Activated CD8-positive, alpha-beta T cell treated with anti-CD3 and anti-CD28 coated beads for 36 hours (primary cell): ENCODE measurements at regions not wholly inside any gene's neighbourhood (a gene's known extent, or its start where the extent isn't known, plus 50 kb on each side); places are given as distances from the start of the nearest gene placed in this dataset.

ENCODE experiments used
- ATAC-seq: fragments of 200-7000 bp; cut with Tn5 transposase; one replicate; pipeline ENCODE4 v1.10.0; 2021; ENCODE audit warnings: mild to moderate bottlenecking, moderate library complexity
- CTCF ChIA-PET: fragments of 350-600 bp; sonication (Branson Sonifier 250); formaldehyde crosslinking; loops from one replicate; lab custom pipeline; 2021; ENCODE audit warnings: antibody characterized with exemption; lab: Charles Lee
- POLR2A ChIA-PET: fragments of 350-600 bp; sonication (Branson Sonifier 250); formaldehyde crosslinking; loops from one replicate; lab custom pipeline; 2021; ENCODE audit warnings: antibody characterized with exemption; lab: Charles Lee
- DNase-seq: peaks from one replicate; pipeline ENCODE4 v3.0.0-alpha.2; 2020
- H3K27ac Mint-ChIP-seq: one replicate; pipeline ENCODE4 v1.8.0; 2021; ENCODE audit warnings: mild to moderate bottlenecking, mixed read lengths
- H3K27me3 Mint-ChIP-seq: one replicate; pipeline ENCODE4 v1.8.0; 2021; ENCODE audit warnings: mixed read lengths
- H3K36me3 Mint-ChIP-seq: one replicate; pipeline ENCODE4 v1.8.0; 2021; ENCODE audit warnings: low read depth, mixed read lengths
- H3K4me1 Mint-ChIP-seq: one replicate; pipeline ENCODE4 v1.8.0; 2021; ENCODE audit warnings: low read depth, mixed read lengths
- H3K4me3 Mint-ChIP-seq: one replicate; pipeline ENCODE4 v1.8.0; 2021; ENCODE audit warnings: mild to moderate bottlenecking, moderate library complexity, mixed read lengths
- H3K9me3 Mint-ChIP-seq: one replicate; pipeline ENCODE4 v1.8.0; 2021; ENCODE audit warnings: mixed read lengths
- intact Hi-C: fragments of 100-400 bp; cut with micrococcal nuclease; formaldehyde crosslinking; loops from one replicate; pipeline ENCODE4 v1.10.0; 2022
- TF ChIP-seq, protein P1 (sequence below): fragments of 200-600 bp; IDR thresholded peaks from one replicate; pipeline ENCODE4 v1.8.0; 2022; ENCODE audit warnings: antibody characterized with exemption, mild to moderate bottlenecking

DNA sequence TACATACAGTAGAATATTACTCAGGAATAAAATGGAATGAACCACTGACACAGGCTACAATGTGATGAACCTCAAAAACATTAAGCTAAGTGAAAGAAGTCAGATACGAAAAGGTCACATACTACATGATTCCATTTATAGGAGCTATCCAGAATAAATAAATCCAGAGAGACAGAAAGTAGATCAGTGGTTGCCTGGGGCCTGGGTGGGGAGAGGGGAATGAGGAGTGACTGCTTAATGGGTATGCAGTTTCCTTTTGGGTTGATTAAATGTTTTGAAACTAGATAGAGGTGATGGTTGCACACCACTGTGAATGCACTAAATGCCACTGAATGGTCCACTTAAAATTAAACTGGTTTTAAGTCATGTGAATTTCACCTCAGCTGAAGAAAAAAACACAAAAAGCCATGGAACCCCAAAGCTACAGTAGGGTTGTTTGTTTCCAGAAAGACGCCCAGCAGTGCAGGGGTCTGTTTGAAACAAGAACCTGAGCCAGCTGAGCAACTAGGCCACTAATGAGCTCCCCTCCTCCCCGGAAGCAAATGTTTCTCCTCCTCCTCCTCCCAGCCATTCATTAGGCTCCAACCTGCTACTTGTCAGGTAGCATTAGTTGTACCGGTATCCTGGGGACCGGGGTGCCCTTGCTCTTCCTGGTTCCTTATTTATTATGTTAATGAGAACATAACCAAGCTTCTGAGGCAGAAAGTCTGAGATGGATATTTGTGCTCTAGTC lies 168.4 kb downstream of the EVX1 start:
- POLR2A ChIA-PET: no interaction called here
- Mint-ChIP-seq H3K4me1 (no peaks in the 10 kb centered on the region), H3K9me3 (no peaks in the 10 kb centered on the region), H3K27ac (no peak overlapping the region), H3K4me3 (no peak overlapping the region), H3K27me3 (peaks cover 12% of the 10 kb centered on the region), H3K36me3 (no peaks in the 10 kb centered on the region)
- DNase-seq (no peak), ATAC-seq (no peak)
- TF ChIP-seq, protein P1, sequence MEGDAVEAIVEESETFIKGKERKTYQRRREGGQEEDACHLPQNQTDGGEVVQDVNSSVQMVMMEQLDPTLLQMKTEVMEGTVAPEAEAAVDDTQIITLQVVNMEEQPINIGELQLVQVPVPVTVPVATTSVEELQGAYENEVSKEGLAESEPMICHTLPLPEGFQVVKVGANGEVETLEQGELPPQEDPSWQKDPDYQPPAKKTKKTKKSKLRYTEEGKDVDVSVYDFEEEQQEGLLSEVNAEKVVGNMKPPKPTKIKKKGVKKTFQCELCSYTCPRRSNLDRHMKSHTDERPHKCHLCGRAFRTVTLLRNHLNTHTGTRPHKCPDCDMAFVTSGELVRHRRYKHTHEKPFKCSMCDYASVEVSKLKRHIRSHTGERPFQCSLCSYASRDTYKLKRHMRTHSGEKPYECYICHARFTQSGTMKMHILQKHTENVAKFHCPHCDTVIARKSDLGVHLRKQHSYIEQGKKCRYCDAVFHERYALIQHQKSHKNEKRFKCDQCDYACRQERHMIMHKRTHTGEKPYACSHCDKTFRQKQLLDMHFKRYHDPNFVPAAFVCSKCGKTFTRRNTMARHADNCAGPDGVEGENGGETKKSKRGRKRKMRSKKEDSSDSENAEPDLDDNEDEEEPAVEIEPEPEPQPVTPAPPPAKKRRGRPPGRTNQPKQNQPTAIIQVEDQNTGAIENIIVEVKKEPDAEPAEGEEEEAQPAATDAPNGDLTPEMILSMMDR: no peak
- intact Hi-C loops: no loop called here
- CTCF ChIA-PET: no interaction called here

DNA sequence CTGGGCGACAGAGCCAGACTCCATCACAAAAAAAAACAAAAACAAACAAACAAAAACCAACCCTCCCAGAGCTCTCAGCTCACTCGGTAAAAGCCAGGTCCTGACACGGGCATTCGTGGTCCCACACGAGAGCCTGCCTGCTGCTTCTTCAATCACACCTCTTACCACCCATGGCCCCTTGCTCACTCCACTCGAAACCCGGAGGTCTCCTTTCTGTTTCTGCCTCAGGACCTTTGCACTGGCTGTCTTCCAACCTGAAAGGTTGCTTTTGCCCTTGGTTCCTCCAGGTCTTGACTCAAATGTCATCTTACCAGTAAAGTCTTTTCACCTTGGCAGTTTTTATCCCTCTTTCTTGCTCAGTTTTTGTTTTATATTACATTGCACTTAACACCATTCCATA lies 169.6 kb downstream of the EVX1 start:
- TF ChIP-seq, protein P1: no peak
- Mint-ChIP-seq H3K9me3 (no peaks in the 10 kb centered on the region), H3K4me1 (no peaks in the 10 kb centered on the region), H3K27me3 (peaks cover 14% of the 10 kb centered on the region), H3K36me3 (no peaks in the 10 kb centered on the region), H3K4me3 (no peak overlapping the region), H3K27ac (no peak overlapping the region)
- DNase-seq (no peak), ATAC-seq (no peak)
- CTCF ChIA-PET: no interaction called here
- POLR2A ChIA-PET: no interaction called here
- intact Hi-C loops: no loop called here

DNA sequence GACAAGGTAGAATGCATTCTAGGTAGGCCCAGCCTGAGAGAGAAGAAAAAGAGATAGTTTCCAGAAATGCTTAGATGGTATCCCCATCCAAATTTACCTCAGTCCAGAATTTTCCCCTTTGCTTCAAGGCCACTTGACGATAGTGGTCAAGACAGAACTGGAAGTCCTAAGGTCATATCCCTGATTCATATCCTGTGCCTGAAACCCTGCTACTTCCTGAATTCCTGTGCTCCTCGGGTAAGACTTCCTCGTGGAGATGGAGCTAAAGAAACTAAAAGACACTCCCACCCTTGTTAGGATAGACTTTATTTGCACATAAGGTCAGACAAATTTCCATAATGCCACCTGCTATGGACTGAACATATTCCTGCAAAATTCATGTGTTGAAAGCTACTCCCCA lies 175.9 kb downstream of the EVX1 start:
- no peaks in the 10 kb centered on the region for H3K4me1 Mint-ChIP-seq
- intact Hi-C loops: no loop called here
- DNase-seq (no peak), ATAC-seq (no peak)
- POLR2A ChIA-PET: no interaction called here
- TF ChIP-seq, protein P1: no peak
- CTCF ChIA-PET: no interaction called here
- no peak overlapping the region for H3K4me3 Mint-ChIP-seq
- H3K27me3 Mint-ChIP-seq: peaks cover 11% of the 10 kb centered on the region
- H3K36me3 Mint-ChIP-seq: no peaks in the 10 kb centered on the region
- H3K9me3 Mint-ChIP-seq: no peaks in the 10 kb centered on the region
- H3K27ac Mint-ChIP-seq: no peak overlapping the region

DNA sequence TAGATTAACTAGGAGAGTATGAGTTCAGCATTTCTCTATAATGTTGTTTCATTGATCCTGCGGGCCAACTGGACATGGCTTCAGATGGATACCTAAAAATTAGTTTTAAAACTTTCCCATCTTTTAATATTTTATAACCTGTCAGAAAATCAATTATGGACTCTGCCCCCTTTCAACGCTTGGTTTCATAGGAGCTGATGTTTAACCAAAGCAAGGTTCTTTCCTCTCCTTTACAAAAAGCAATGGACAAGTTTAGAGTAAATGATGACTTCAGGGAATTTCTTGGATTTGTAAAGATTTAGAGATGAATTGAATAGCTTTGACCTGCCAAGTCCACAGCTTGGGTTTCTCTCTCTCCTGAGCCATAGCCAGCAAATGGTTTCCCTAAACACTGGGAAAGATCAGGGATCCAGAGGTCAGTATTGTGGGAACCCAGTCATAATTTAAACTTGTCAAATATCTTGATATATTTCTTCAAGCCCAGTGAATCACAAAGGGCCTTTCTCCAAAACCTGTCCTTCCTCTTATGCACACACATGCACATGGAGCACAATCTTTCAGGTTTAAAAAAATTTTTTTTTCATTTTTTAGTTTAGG lies 177.1 kb downstream of the EVX1 start:
- TF ChIP-seq, protein P1: no peak
- no peak for DNase-seq
- ChIA-PET POLR2A (interaction anchor here (0.6 kb wide), 1 partner anchor 218 kb away, joined by 3 read pairs; no protein-coding TSS in a partner anchor), CTCF (no interaction called here)
- no peak overlapping the region for H3K4me3 Mint-ChIP-seq
- no peaks in the 10 kb centered on the region for H3K36me3 Mint-ChIP-seq
- no peaks in the 10 kb centered on the region for H3K4me1 Mint-ChIP-seq
- H3K27me3 Mint-ChIP-seq: peaks cover 12% of the 10 kb centered on the region
- H3K27ac Mint-ChIP-seq: no peak overlapping the region
- intact Hi-C loops: no loop called here
- no peak for ATAC-seq
- H3K9me3 Mint-ChIP-seq: no peaks in the 10 kb centered on the region

DNA sequence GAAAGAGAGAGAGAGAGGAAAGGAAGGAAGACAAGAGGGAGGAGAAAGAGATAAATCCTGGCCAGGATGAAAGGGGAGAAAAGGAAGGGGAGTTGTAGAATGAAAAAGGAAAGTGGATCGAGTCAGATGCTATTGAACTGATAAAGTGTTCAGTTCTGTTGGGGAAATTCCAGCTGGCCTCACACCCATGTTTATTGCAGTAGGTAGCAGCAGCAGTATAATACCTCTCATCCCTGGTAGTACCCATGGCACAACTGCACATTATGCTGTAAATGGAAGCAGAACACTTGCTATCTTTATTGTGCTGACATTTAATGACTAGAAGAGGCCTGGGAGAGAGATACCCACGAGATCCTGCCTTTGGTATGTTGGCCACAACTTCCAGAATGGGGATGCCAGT lies 178.1 kb downstream of the EVX1 start:
- no peak for DNase-seq
- no peak overlapping the region for H3K4me3 Mint-ChIP-seq
- H3K9me3 Mint-ChIP-seq: no peaks in the 10 kb centered on the region
- H3K27ac Mint-ChIP-seq: no peak overlapping the region
- CTCF ChIA-PET: no interaction called here
- no peak for ATAC-seq
- H3K36me3 Mint-ChIP-seq: no peaks in the 10 kb centered on the region
- intact Hi-C loops: no loop called here
- no peaks in the 10 kb centered on the region for H3K4me1 Mint-ChIP-seq
- peaks cover 13% of the 10 kb centered on the region for H3K27me3 Mint-ChIP-seq
- TF ChIP-seq, protein P1: no peak
- POLR2A ChIA-PET: interaction anchor here (0.6 kb wide), 1 partner anchor 220 kb away, joined by 3 read pairs; no protein-coding TSS in a partner anchor
